ENCODE measurements at regions not wholly inside any gene's neighbourhood (a gene's known extent, or its start where the extent isn't known, plus 50 kb on each side); places are given as distances from the start of the nearest gene placed in this dataset.

GRCh38 chr14:30191639-30192279, 264.1 kb upstream of the PRKD1 start:
- TF ChIP-seq POLR2A (IDR thresholded peaks at IDR 0.05; ENCODE audit: low read length) (no peak), GATA1 (IDR thresholded peaks at IDR 0.05; ENCODE audit: low read depth, low read length) (no peak)

All from erythroblast (primary cell).